ENCODE measurements at regions not wholly inside any gene's neighbourhood (a gene's known extent, or its start where the extent isn't known, plus 50 kb on each side); places are given as distances from the start of the nearest gene placed in this dataset.

DNA sequence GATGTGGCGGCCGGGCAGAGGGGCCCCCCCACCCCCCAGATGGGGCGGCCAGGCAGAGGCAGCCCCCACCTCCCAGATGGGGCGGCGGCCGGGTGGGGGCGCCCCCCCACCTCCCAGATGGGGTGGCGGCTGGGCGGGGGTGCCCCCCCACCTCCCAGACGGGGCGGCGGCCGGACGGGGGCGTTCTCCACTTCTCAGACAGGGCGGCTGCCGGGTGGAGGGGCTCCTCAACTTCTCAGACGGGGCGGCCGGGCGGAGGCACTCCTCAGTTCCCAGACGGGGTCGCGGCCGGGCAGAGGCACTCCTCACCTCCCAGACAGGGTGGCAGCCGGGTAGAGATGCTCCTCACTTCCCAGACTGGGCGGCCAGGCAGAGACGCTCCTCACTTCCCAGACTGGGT lies 469.8 kb downstream of the PCNX1 start:
- H3K4me3 ChIP-seq: no peak overlapping the region
- no peaks in the 10 kb centered on the region for H3K36me3 ChIP-seq
- no peak overlapping the region for H3K27ac ChIP-seq
- intact Hi-C loops (cut with DNase I; ENCODE audit: low total_unique reads): no loop called here
- H3K4me1 ChIP-seq: no peaks in the 10 kb centered on the region
- no peak for TF ChIP-seq CTCF (IDR thresholded peaks at IDR 0.05)
- TF ChIP-seq POLR2A (IDR thresholded peaks at IDR 0.05): no peak
- no peak for DNase-seq
- no peaks in the 10 kb centered on the region for H3K9me3 ChIP-seq
- H3K27me3 ChIP-seq: no peaks in the 10 kb centered on the region

DNA sequence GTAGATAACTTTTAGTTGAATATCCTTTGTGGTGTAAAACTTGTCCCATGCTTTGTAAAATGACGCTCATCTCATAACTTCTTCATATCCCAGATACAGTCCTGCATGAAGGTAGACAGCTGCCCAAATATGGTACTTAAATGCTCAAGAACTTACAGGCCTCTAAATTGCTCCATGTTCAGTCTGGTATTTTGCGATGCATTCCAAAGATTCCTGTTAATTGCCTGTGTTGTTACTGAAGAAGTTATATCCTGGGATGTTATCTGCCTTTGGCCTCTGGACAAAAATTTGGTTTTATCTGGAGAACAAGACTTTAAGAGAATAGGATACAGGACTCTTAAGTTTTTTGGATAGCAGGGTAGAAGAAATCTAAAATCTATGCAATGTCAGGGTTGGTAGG lies 473.0 kb downstream of the PCNX1 start:
- H3K27ac ChIP-seq: no peak overlapping the region
- H3K4me3 ChIP-seq: no peak overlapping the region
- DNase-seq: no peak
- H3K9me3 ChIP-seq: no peaks in the 10 kb centered on the region
- TF ChIP-seq CTCF (IDR thresholded peaks at IDR 0.05) (no peak), POLR2A (IDR thresholded peaks at IDR 0.05) (no peak)
- H3K4me1 ChIP-seq: peaks cover 0 to 5% of the 10 kb centered on the region in 2 donors
- H3K36me3 ChIP-seq: no peaks in the 10 kb centered on the region
- no peaks in the 10 kb centered on the region for H3K27me3 ChIP-seq
- intact Hi-C loops (cut with DNase I; ENCODE audit: low total_unique reads): no loop called here

DNA sequence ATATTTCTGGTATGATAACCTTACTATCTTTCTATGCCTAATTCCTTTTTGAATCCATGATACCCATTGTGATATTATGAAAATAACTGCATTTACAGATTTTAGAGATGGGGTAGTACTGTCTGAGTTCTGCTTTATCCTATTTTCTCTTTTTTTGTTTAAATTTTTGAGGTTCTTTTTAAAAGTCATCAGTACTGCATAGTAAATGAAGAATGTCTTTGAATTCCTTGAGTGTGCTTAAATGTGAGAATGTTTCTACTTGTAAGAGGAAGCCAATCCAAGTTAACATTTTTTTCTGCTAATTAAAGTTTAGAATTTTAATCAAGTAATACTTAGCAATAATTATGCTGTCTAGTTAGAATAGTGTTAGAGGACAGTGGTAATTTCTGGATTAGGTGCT lies 474.6 kb downstream of the PCNX1 start:
- Histone ChIP-seq H3K9me3 (no peaks in the 10 kb centered on the region), H3K27me3 (no peaks in the 10 kb centered on the region), H3K4me1 (peaks cover 0 to 5% of the 10 kb centered on the region in 2 donors), H3K4me3 (no peak overlapping the region), H3K36me3 (no peaks in the 10 kb centered on the region), H3K27ac (no peak overlapping the region)
- no peak for DNase-seq
- no peak for TF ChIP-seq POLR2A (IDR thresholded peaks at IDR 0.05)
- no peak for TF ChIP-seq CTCF (IDR thresholded peaks at IDR 0.05)
- intact Hi-C loops (cut with DNase I; ENCODE audit: low total_unique reads): no loop called here

- TF ChIP-seq CTCF (IDR thresholded peaks at IDR 0.05) (no peak), POLR2A (IDR thresholded peaks at IDR 0.05) (no peak)
- H3K4me1 ChIP-seq: peaks cover 0 to 5% of the 10 kb centered on the region in 2 donors
- no peak for DNase-seq
- no peaks in the 10 kb centered on the region for H3K36me3 ChIP-seq
- H3K9me3 ChIP-seq: no peaks in the 10 kb centered on the region
- H3K27ac ChIP-seq: no peak overlapping the region
- H3K27me3 ChIP-seq: no peaks in the 10 kb centered on the region
- intact Hi-C loops (cut with DNase I; ENCODE audit: low total_unique reads): no loop called here
- H3K4me3 ChIP-seq: no peak overlapping the region
Observed at GRCh38 chr14:71382315-71382714, 475.1 kb downstream of the PCNX1 start.

DNA sequence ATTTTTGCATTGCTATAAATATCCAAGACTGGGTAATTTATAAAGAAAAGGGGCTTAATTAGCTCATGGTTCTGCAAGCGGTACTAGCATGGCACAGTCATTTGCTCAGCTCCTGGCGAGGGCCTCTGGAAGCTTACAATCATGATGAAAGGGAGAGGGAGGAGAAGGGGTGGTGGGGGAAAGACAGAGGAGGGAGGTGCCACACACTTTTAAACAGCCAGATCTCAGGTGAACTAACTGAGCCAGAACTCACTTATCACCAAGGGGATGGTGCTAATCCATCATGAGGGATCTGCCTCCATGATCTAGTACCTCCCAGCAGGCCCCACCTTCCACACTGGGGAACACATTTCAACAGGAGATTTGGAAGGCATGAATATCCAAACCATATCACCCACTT lies 476.3 kb downstream of the PCNX1 start:
- TF ChIP-seq CTCF (IDR thresholded peaks at IDR 0.05): no peak
- no peak for TF ChIP-seq POLR2A (IDR thresholded peaks at IDR 0.05)
- Histone ChIP-seq H3K9me3 (no peaks in the 10 kb centered on the region), H3K4me1 (peaks cover 0 to 5% of the 10 kb centered on the region in 2 donors), H3K36me3 (no peaks in the 10 kb centered on the region), H3K27me3 (no peaks in the 10 kb centered on the region), H3K27ac (no peak overlapping the region), H3K4me3 (no peak overlapping the region)
- intact Hi-C loops (cut with DNase I; ENCODE audit: low total_unique reads): no loop called here
- DNase-seq: no peak

Data from uterus (tissue), 3 donors.